ENCODE measurements at regions not wholly inside any gene's neighbourhood (a gene's known extent, or its start where the extent isn't known, plus 50 kb on each side); places are given as distances from the start of the nearest gene placed in this dataset.

- TF ChIP-seq POLR2A (IDR thresholded peaks at IDR 0.05) (no peak), CTCF (IDR thresholded peaks at IDR 0.05) (no peak)
Measured at GRCh38 chr15:47326410-47327333, 390.6 kb upstream of the SEMA6D start.

Data from thyroid gland (tissue), 4 donors.